Adrenal gland (tissue), 5 donors: ENCODE measurements at regions not wholly inside any gene's neighbourhood (a gene's known extent, or its start where the extent isn't known, plus 50 kb on each side); places are given as distances from the start of the nearest gene placed in this dataset.
"Not testable (repeated sequence)": the region's sequence is repeated elsewhere in the genome, so short reads cannot be mapped to it uniquely, and the experiment has no call there.

Experiments
- CTCF ChIP-seq, 6 experiments: fragments of 450-650 bp in 4 of 6; fragments of 200-600 bp in 2 of 6; sonication (generic) in 1 of 6; IDR thresholded peaks; 1 replicate in 5 of 6; 2 replicates in 1 of 6; pipeline versions ENCODE4 v1.5.1 to v1.8.0; 2016 to 2021; ENCODE audit warnings: antibody characterized with exemption in 6 of 6, mild to moderate bottlenecking in 2 of 6, moderate library complexity in 1 of 6
- POLR2A ChIP-seq, 2 donors: fragments of 450-650 bp; IDR thresholded peaks; one replicate each; pipeline ENCODE4 v1.6.1; 2017; ENCODE audit warnings: antibody characterized with exemption in 2 of 2, mild to moderate bottlenecking in 2 of 2, moderate library complexity in 1 of 2
- donor health status: DM: no; HTN: no; CAD: no.

- not testable (repeated sequence) for TF ChIP-seq CTCF, POLR2A (IDR thresholded peaks at IDR 0.05)
Observed at GRCh38 chr15:20100604-20101270, 440.9 kb downstream of the GOLGA6L6 start.
